ENCODE measurements at regions not wholly inside any gene's neighbourhood (a gene's known extent, or its start where the extent isn't known, plus 50 kb on each side); places are given as distances from the start of the nearest gene placed in this dataset.

- TF ChIP-seq CTCF (IDR thresholded peaks at IDR 0.05; ENCODE audit: low read depth, low read length) (no peak), POLR2A (IDR thresholded peaks at IDR 0.05; ENCODE audit: extremely low read depth, insufficient read length) (no peak)
Measured at GRCh38 chr10:81127931-81128330, 590.2 kb downstream of the SH2D4B start.
